Esophagus squamous epithelium (tissue), 4 donors: ENCODE measurements at regions not wholly inside any gene's neighbourhood (a gene's known extent, or its start where the extent isn't known, plus 50 kb on each side); places are given as distances from the start of the nearest gene placed in this dataset.

Source experiments
- CTCF ChIP-seq, 6 experiments: fragments of 450-650 bp in 4 of 6; fragments of 200-600 bp in 2 of 6; sonication (generic) in 2 of 6; IDR thresholded peaks; one replicate each; pipeline ENCODE4 v1.5.1; 2016 to 2019; ENCODE audit warnings: antibody characterized with exemption in 6 of 6, mild to moderate bottlenecking in 4 of 6, moderate library complexity in 4 of 6
- POLR2A ChIP-seq, 4 donors: fragments of 450-650 bp; IDR thresholded peaks; one replicate each; pipeline ENCODE4 v1.6.1; 2017; ENCODE audit warnings: antibody characterized with exemption in 4 of 4, mild to moderate bottlenecking in 4 of 4, moderate library complexity in 3 of 4

DNA sequence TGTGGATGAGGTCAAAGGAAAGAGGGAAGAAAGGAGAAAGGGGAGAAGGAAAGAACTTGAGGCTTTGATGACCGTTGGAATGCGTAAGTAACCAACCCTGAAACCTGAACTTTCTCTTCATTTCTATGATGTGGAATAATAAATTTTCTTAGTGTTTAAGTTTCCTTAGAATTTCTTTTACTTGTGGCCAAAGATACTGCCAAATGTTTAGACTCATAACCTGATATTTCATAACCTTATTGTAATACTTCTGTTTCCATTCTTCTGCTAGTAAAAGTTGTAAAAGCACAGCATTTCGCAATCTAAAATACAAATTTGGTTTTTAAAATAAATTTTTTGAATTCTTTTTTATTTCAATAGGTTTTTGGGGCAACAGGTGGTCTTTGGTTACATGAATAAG lies 258.5 kb upstream of the GIMD1 start:
- TF ChIP-seq CTCF (IDR thresholded peaks at IDR 0.05) (no peak), POLR2A (IDR thresholded peaks at IDR 0.05) (no peak)
